ENCODE measurements at regions not wholly inside any gene's neighbourhood (a gene's known extent, or its start where the extent isn't known, plus 50 kb on each side); places are given as distances from the start of the nearest gene placed in this dataset.
"Not testable (repeated sequence)": the region's sequence is repeated elsewhere in the genome, so short reads cannot be mapped to it uniquely, and the experiment has no call there.

DNA sequence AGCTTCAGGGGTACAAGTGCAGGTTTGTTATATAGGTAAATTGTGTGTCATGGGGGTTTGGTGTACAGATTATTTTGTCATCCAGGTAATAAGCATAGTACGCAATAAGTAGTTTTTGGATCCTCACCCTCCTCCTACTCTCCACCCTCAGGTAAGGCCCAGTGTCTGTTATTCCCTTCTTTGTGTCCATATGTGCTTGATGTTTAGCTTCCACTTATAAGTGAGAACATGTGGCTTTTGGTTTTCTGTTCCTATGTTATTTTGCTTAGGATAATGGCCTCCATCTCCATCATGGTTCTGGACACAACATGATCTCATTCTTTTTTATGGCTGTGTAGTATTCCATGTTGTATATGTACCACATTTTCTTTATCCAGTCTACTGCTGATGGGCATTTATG is 298.4 kb downstream of the LIG4 start:
- not testable (repeated sequence) for TF ChIP-seq EZH2 (IDR thresholded peaks at IDR 0.05; ENCODE audit: borderline replicate concordance)
- TF ChIP-seq, protein P1, sequence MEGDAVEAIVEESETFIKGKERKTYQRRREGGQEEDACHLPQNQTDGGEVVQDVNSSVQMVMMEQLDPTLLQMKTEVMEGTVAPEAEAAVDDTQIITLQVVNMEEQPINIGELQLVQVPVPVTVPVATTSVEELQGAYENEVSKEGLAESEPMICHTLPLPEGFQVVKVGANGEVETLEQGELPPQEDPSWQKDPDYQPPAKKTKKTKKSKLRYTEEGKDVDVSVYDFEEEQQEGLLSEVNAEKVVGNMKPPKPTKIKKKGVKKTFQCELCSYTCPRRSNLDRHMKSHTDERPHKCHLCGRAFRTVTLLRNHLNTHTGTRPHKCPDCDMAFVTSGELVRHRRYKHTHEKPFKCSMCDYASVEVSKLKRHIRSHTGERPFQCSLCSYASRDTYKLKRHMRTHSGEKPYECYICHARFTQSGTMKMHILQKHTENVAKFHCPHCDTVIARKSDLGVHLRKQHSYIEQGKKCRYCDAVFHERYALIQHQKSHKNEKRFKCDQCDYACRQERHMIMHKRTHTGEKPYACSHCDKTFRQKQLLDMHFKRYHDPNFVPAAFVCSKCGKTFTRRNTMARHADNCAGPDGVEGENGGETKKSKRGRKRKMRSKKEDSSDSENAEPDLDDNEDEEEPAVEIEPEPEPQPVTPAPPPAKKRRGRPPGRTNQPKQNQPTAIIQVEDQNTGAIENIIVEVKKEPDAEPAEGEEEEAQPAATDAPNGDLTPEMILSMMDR (IDR thresholded peaks at IDR 0.05; ENCODE audit: poor library complexity), result not testable (repeated sequence)

Measured in hepatocyte (in vitro differentiated cells).